ENCODE measurements at regions not wholly inside any gene's neighbourhood (a gene's known extent, or its start where the extent isn't known, plus 50 kb on each side); places are given as distances from the start of the nearest gene placed in this dataset.

GRCh38 chr12:131555866-131556265 is 155.0 kb upstream of the SFSWAP start:
- TF ChIP-seq CTCF (IDR thresholded peaks at IDR 0.05 in 4 of 5, conservative IDR thresholded peaks at IDR 0.05 in 1 of 5), result no peak
- no peak for TF ChIP-seq POLR2A (IDR thresholded peaks at IDR 0.05)

Measured in gastrocnemius medialis (tissue), 4 donors.